Trophoblast cell (in vitro differentiated cells and primary cell): ENCODE measurements at regions not wholly inside any gene's neighbourhood (a gene's known extent, or its start where the extent isn't known, plus 50 kb on each side); places are given as distances from the start of the nearest gene placed in this dataset.
"Not testable (repeated sequence)": the region's sequence is repeated elsewhere in the genome, so short reads cannot be mapped to it uniquely, and the experiment has no call there.

Source experiments
- DNase-seq, 2 donors: peaks; one replicate each; pipeline ENCODE4 v3.0.0-alpha.2; 2016
- H2AFZ ChIP-seq: 2 replicates; pipeline ENCODE4 v1.6.1; 2013; ENCODE audit warnings: low read length, moderate library complexity, mild to moderate bottlenecking; ENCODE audit not compliant: insufficient read depth, poor library complexity
- H2AK5ac ChIP-seq: 2 replicates; pipeline ENCODE4 v1.6.1; 2013; ENCODE audit warnings: mild to moderate bottlenecking, low read length
- H2BK120ac ChIP-seq: 2 replicates; pipeline ENCODE4 v1.6.1; 2013; ENCODE audit warnings: low read length, mild to moderate bottlenecking, moderate library complexity; ENCODE audit not compliant: insufficient read depth, poor library complexity
- H2BK12ac ChIP-seq: 2 replicates; pipeline ENCODE4 v1.6.1; 2013; ENCODE audit warnings: mild to moderate bottlenecking, low read length, moderate library complexity
- H2BK5ac ChIP-seq: 2 replicates; pipeline ENCODE4 v1.6.1; 2013; ENCODE audit warnings: low read length, low read depth, moderate library complexity, mild to moderate bottlenecking; ENCODE audit not compliant: poor library complexity
- H3K14ac ChIP-seq: 2 replicates; pipeline ENCODE4 v1.6.1; 2013; ENCODE audit warnings: mild to moderate bottlenecking, low read length
- H3K18ac ChIP-seq: 2 replicates; pipeline ENCODE4 v1.6.1; 2013; ENCODE audit warnings: mild to moderate bottlenecking, low read length
- H3K23ac ChIP-seq: 2 replicates; pipeline ENCODE4 v1.6.1; 2013; ENCODE audit warnings: low read length
- H3K27ac ChIP-seq: 2 replicates; pipeline ENCODE4 v1.5.1; 2013; ENCODE audit warnings: low read depth, mild to moderate bottlenecking, inconsistent platforms, low read length, moderate library complexity
- H3K27me3 ChIP-seq: 2 replicates; pipeline ENCODE4 v1.6.1; 2013; ENCODE audit warnings: inconsistent platforms, mild to moderate bottlenecking, low read length, moderate library complexity; ENCODE audit not compliant: insufficient read depth
- H3K36me3 ChIP-seq, 2 experiments: 1 replicate in 1 of 2; 2 replicates in 1 of 2; pipeline ENCODE4 v1.6.1; 2013; ENCODE audit warnings: low read length in 2 of 2, mild to moderate bottlenecking in 2 of 2, moderate library complexity in 1 of 2; ENCODE audit not compliant: insufficient read depth in 2 of 2, control insufficient read depth in 1 of 2
- H3K4ac ChIP-seq: 2 replicates; pipeline ENCODE4 v1.6.1; 2013; ENCODE audit warnings: low read depth, mild to moderate bottlenecking, low read length, moderate library complexity
- H3K4me1 ChIP-seq, 2 experiments: 1 replicate in 1 of 2; 2 replicates in 1 of 2; pipeline ENCODE4 v1.6.1; 2013; ENCODE audit warnings: low read length in 2 of 2, mild to moderate bottlenecking in 2 of 2, moderate library complexity in 1 of 2; ENCODE audit not compliant: insufficient read depth in 2 of 2, control insufficient read depth in 1 of 2
- H3K4me2 ChIP-seq: 2 replicates; pipeline ENCODE4 v1.6.1; 2013; ENCODE audit warnings: inconsistent platforms, mild to moderate bottlenecking, low read length, moderate library complexity
- H3K4me3 ChIP-seq: 2 replicates; pipeline ENCODE4 v1.5.1; 2013; ENCODE audit warnings: mild to moderate bottlenecking, low read depth, low read length, inconsistent platforms
- H3K79me1 ChIP-seq: one replicate; pipeline ENCODE4 v1.6.1; 2013; ENCODE audit warnings: low read length
- H3K79me2 ChIP-seq: 2 replicates; pipeline ENCODE4 v1.6.1; 2013; ENCODE audit warnings: low read length, mild to moderate bottlenecking; ENCODE audit not compliant: control insufficient read depth, insufficient read depth, poor library complexity
- H3K9ac ChIP-seq: 2 replicates; pipeline ENCODE4 v1.6.1; 2013; ENCODE audit warnings: mild to moderate bottlenecking, low read length
- H3K9me3 ChIP-seq: 2 replicates; pipeline ENCODE4 v1.6.1; 2013; ENCODE audit warnings: low read depth, mild to moderate bottlenecking, control low read depth, inconsistent platforms, low read length; ENCODE audit not compliant: insufficient read depth
- H4K12ac ChIP-seq: 2 replicates; pipeline ENCODE4 v1.6.1; 2013; ENCODE audit warnings: low read depth, mild to moderate bottlenecking, low read length, moderate library complexity
- H4K8ac ChIP-seq: 2 replicates; pipeline ENCODE4 v1.6.1; 2013; ENCODE audit warnings: low read depth, mild to moderate bottlenecking, low read length, moderate library complexity
- H4K91ac ChIP-seq: one replicate; pipeline ENCODE4 v1.6.1; 2013; ENCODE audit warnings: low read depth, mild to moderate bottlenecking, low read length, moderate library complexity
- WGBS: extraction: QIAGEN DNeasy Blood & Tissue Kit; methylation state at CpG from one replicate; pipeline ENCODE4 v1.1.7; 2013; ENCODE audit warnings: missing lambda C conversion rate; ENCODE audit not compliant: insufficient read length, insufficient coverage; ENCODE audit errors: extremely low coverage; 5-methylcytosine and 5-hydroxymethylcytosine counted together

DNA sequence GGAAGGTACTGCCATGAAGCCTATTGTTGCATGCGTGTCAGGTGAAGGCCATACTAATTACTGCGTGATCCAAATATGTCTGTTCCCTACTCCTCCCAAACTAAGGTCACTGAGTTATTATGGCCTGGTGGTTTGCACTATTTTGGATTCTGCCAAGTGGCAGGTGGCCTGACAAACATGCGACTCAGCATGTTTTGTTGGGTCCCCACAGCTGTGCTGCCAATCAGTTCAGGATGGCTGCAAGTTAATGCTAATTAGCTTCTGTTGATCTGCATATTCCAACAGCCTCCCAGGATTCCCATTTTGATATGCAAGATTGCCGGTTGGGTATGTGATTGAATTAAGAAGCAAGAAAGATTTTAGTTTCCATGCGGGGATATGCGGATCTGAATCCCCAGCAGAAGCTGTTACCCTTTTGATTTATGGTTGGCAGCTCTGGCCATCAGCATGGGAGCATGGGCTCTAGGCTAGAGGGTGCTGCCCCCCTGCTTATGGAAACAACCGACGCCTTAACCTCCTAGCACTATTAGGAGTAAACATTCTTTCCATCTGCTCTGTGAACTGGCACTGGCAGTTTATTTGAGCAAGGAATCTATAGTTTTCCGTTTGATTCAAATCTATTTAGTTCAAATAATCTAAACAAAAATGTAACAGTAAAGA, 429.8 kb upstream of the C1orf87 start:
- Histone ChIP-seq H3K9ac (no peak overlapping the region), H3K9me3 (no peaks in the 10 kb centered on the region), H4K91ac (no peak overlapping the region), H3K79me1 (no peaks in the 10 kb centered on the region), H2AFZ (no peak overlapping the region), H3K4ac (no peak overlapping the region), H3K4me2 (no peak overlapping the region), H4K8ac (no peak overlapping the region), H3K4me3 (no peak overlapping the region), H4K12ac (no peak overlapping the region), H2BK5ac (no peak overlapping the region), H3K14ac (no peak overlapping the region), H2BK120ac (no peak overlapping the region), H3K36me3 (no peaks in the 10 kb centered on the region), H3K27ac (no peak overlapping the region), H3K4me1 (no peaks in the 10 kb centered on the region), H2BK12ac (no peak overlapping the region), H3K27me3 (no peaks in the 10 kb centered on the region), H2AK5ac (no peak overlapping the region), H3K79me2 (no peaks in the 10 kb centered on the region), H3K18ac (no peak overlapping the region), H3K23ac (no peak overlapping the region)
- no CpG with 5 or more reads among the region's 9 CpGs for WGBS
- no peak for DNase-seq

DNA sequence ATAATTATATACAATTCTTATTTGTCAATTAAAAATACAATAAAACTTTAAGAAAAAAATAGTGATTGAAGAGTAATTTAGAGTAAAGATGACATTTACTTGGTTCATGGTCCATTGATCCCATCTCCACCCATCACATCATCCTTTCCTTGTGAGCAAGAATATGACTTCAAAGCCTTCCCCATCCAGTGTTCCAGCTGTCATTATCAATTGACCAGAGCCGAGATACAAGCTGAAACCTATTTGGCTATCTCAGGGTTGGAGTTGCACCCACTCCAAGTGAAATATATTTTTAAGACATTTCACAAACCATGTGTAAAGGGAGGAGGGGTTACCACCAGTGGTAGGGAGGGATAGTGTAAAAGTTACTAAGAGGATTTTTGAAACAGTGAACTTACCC, 428.9 kb upstream of the C1orf87 start:
- H3K23ac ChIP-seq: no peak overlapping the region
- no peak overlapping the region for H4K8ac ChIP-seq
- no CpG with 5 or more reads among the region's 1 CpG for WGBS

DNA sequence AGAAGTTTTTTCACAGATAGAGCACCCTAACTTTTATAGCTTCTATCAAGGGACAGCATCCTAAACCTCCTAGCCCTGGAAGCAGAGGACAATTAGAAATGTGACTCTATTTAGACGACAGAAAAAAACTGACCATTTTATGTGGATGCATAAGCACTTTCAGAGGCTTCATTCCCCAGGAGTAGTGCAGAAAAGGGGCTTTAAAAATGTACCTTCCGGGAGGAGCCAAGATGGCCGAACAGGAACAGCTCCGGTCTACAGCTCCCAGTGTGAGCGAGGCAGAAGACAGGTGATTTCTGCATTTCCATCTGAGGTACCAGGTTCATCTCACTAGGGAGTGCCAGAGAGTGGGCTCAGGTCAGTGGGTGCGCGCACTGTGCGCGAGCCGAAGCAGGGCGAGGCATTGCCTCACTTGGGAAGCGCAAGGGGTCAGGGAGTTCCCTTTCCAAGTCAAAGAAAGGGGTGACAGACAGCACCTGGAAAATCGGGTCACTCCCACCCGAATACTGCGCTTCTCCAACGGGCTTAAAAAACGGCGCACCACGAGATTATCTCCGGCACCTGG, 416.4 kb upstream of the C1orf87 start:
- not testable (repeated sequence) for H3K27me3 ChIP-seq, H3K27ac ChIP-seq, H3K79me2 ChIP-seq, H3K4me1 ChIP-seq, H4K12ac ChIP-seq, H3K4me3 ChIP-seq, H4K91ac ChIP-seq, H2BK120ac ChIP-seq, H3K4me2 ChIP-seq, H3K36me3 ChIP-seq, H3K14ac ChIP-seq, H2BK12ac ChIP-seq, H3K79me1 ChIP-seq, H3K9me3 ChIP-seq, H4K8ac ChIP-seq, H2AFZ ChIP-seq, H3K23ac ChIP-seq, H2AK5ac ChIP-seq, H3K18ac ChIP-seq, H2BK5ac ChIP-seq, H3K4ac ChIP-seq, H3K9ac ChIP-seq, DNase-seq
- no CpG with 5 or more reads among the region's 20 CpGs for WGBS

More for the DNA sequence above, 428.9 kb upstream of the C1orf87 start:
- Histone ChIP-seq H3K79me2 (no peaks in the 10 kb centered on the region), H3K18ac (no peak overlapping the region), H3K27me3 (no peaks in the 10 kb centered on the region), H3K4me2 (no peak overlapping the region), H2AK5ac (no peak overlapping the region), H2AFZ (no peak overlapping the region), H3K4ac (no peak overlapping the region), H2BK5ac (no peak overlapping the region), H2BK120ac (no peak overlapping the region), H3K79me1 (no peaks in the 10 kb centered on the region), H3K27ac (no peak overlapping the region), H3K9ac (no peak overlapping the region), H3K9me3 (no peaks in the 10 kb centered on the region), H2BK12ac (no peak overlapping the region), H4K12ac (no peak overlapping the region), H3K4me1 (no peaks in the 10 kb centered on the region), H3K4me3 (no peak overlapping the region), H4K91ac (no peak overlapping the region), H3K36me3 (no peaks in the 10 kb centered on the region), H3K14ac (no peak overlapping the region)
- no peak for DNase-seq

DNA sequence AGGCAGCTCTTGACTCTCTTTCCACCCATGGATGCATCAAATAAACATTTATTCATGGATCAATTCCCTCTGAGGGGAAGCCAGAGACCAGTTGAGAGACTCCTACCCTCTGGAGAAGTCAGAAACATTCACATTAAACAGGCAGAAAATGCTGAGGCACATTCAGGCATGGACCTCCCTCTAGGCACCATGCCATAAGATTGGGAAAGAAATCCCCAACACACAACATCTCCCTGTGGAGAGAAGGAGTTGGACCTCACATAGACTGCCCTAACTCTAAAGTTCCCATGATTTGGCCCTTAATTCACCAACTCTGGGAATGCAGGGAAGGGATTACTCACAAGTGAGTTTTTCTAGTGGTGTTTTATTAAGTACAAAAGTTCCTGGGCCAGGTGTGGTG, 415.3 kb upstream of the C1orf87 start:
- DNase-seq: no peak
- H3K9ac ChIP-seq: no peak overlapping the region
- H4K12ac ChIP-seq: no peak overlapping the region
- H3K4me1 ChIP-seq: no peaks in the 10 kb centered on the region
- H2BK120ac ChIP-seq: no peak overlapping the region
- no peak overlapping the region for H2AK5ac ChIP-seq
- no peak overlapping the region for H4K8ac ChIP-seq
- no peaks in the 10 kb centered on the region for H3K9me3 ChIP-seq
- no peak overlapping the region for H3K23ac ChIP-seq
- H2AFZ ChIP-seq: no peak overlapping the region
- H4K91ac ChIP-seq: no peak overlapping the region
- no peak overlapping the region for H3K18ac ChIP-seq
- H3K36me3 ChIP-seq: no peaks in the 10 kb centered on the region
- H3K27me3 ChIP-seq: no peaks in the 10 kb centered on the region
- H3K4ac ChIP-seq: no peak overlapping the region
- H2BK5ac ChIP-seq: no peak overlapping the region
- no peak overlapping the region for H3K4me3 ChIP-seq
- no peaks in the 10 kb centered on the region for H3K79me1 ChIP-seq
- H3K14ac ChIP-seq: no peak overlapping the region
- H3K27ac ChIP-seq: no peak overlapping the region
- no peak overlapping the region for H3K4me2 ChIP-seq
- no peaks in the 10 kb centered on the region for H3K79me2 ChIP-seq
- no peak overlapping the region for H2BK12ac ChIP-seq
